ELR (cell line): ENCODE measurements at regions not wholly inside any gene's neighbourhood (a gene's known extent, or its start where the extent isn't known, plus 50 kb on each side); places are given as distances from the start of the nearest gene placed in this dataset.

Experiments used
- DNase-seq: peaks from one replicate; pipeline ENCODE4 v3.0.0-alpha.2; 2015; ENCODE audit warnings: low read depth

- DNase-seq, result no peak
Measured at GRCh38 chr4:27184508-27185155, 324.0 kb downstream of the STIM2 start.

GRCh38 chr4:27186710-27187109 is 326.1 kb downstream of the STIM2 start:
- DNase-seq, result no peak

GRCh38 chr4:27187786-27188185 is 327.1 kb downstream of the STIM2 start:
- no peak for DNase-seq

- no peak for DNase-seq
Measured at GRCh38 chr4:27189683-27190082, 329.0 kb downstream of the STIM2 start.

- no peak for DNase-seq
Measured at GRCh38 chr4:27191592-27191991, 331.0 kb downstream of the STIM2 start.

- no peak for DNase-seq
Measured at GRCh38 chr4:27194599-27195176, 334.0 kb downstream of the STIM2 start.

- no peak for DNase-seq
Measured at GRCh38 chr4:27198246-27198645, 337.6 kb downstream of the STIM2 start.

GRCh38 chr4:27198971-27199370 is 338.3 kb downstream of the STIM2 start:
- DNase-seq, result no peak

GRCh38 chr4:27206009-27206408 is 345.4 kb downstream of the STIM2 start:
- no peak for DNase-seq

GRCh38 chr4:27210956-27211355 is 350.3 kb downstream of the STIM2 start:
- DNase-seq, result no peak

GRCh38 chr4:27214010-27214409 is 353.4 kb downstream of the STIM2 start:
- no peak for DNase-seq

GRCh38 chr4:27215220-27215826 is 354.7 kb downstream of the STIM2 start:
- DNase-seq, result no peak

GRCh38 chr4:27217261-27217769 is 356.7 kb downstream of the STIM2 start:
- peak; percentile 89 for DNase-seq

GRCh38 chr4:27218013-27218412 is 357.4 kb downstream of the STIM2 start:
- peak; percentile 53 for DNase-seq

GRCh38 chr4:27223326-27223725 is 362.7 kb downstream of the STIM2 start:
- no peak for DNase-seq

GRCh38 chr4:27233531-27233930 is 372.9 kb downstream of the STIM2 start:
- DNase-seq, result no peak

GRCh38 chr4:27234306-27234899 is 373.8 kb downstream of the STIM2 start:
- no peak for DNase-seq

GRCh38 chr4:27239641-27240040 is 379.0 kb downstream of the STIM2 start:
- DNase-seq, result no peak

- DNase-seq, result no peak
Measured at GRCh38 chr4:27242217-27242616, 381.6 kb downstream of the STIM2 start.

- no peak for DNase-seq
Measured at GRCh38 chr4:27245216-27245615, 384.6 kb downstream of the STIM2 start.

- peak; percentile 18 for DNase-seq
Measured at GRCh38 chr4:27248829-27249228, 388.2 kb downstream of the STIM2 start.

GRCh38 chr4:27251771-27252170 is 391.1 kb downstream of the STIM2 start:
- DNase-seq, result no peak

GRCh38 chr4:27267339-27267969 is 406.8 kb downstream of the STIM2 start:
- no peak for DNase-seq
